HEK293 (cell line): ENCODE measurements at regions not wholly inside any gene's neighbourhood (a gene's known extent, or its start where the extent isn't known, plus 50 kb on each side); places are given as distances from the start of the nearest gene placed in this dataset.
"Not testable (repeated sequence)": the region's sequence is repeated elsewhere in the genome, so short reads cannot be mapped to it uniquely, and the experiment has no call there.

Experiments
- CTCF ChIP-seq: fragments of 450-650 bp; formaldehyde crosslinking; IDR thresholded peaks from 2 replicates; pipeline ENCODE4 v1.5.1; 2016; ENCODE audit warnings: missing biosample characterization, missing genetic modification characterization
- ELK4 ChIP-seq: IDR thresholded peaks from 2 replicates; pipeline ENCODE4 v1.6.1; 2011; ENCODE audit warnings: mild to moderate bottlenecking, low read depth, low read length, borderline replicate concordance
- IKZF3 ChIP-seq: fragments of 450-650 bp; IDR thresholded peaks from 2 replicates; pipeline ENCODE4 v1.5.0; 2018; ENCODE audit warnings: missing biosample characterization, mild to moderate bottlenecking, missing genetic modification characterization, moderate library complexity
- PRDM1 ChIP-seq: fragments of 450-650 bp; formaldehyde crosslinking; IDR thresholded peaks from 2 replicates; pipeline ENCODE4; 2016; ENCODE audit warnings: missing biosample characterization, missing genetic modification characterization
- SP2 ChIP-seq: fragments of 450-650 bp; formaldehyde crosslinking; IDR thresholded peaks from 2 replicates; pipeline ENCODE4 v1.5.1; 2016; ENCODE audit warnings: missing biosample characterization, missing genetic modification characterization
- ZNF121 ChIP-seq: fragments of 450-650 bp; formaldehyde crosslinking; IDR thresholded peaks from 2 replicates; pipeline ENCODE4 v1.5.1; 2016; ENCODE audit warnings: missing biosample characterization, missing genetic modification characterization
- ZNF274 ChIP-seq, 2 experiments: fragments of 200-500 bp in 1 of 2; fragments of 450-650 bp in 1 of 2; sonication (Bioruptor generic) in 1 of 2; formaldehyde crosslinking in 1 of 2; IDR thresholded peaks; 2 replicates each; pipeline versions ENCODE4 v1.5.1 to v1.6.1; 2014 to 2016; ENCODE audit warnings: borderline replicate concordance in 1 of 2, inconsistent platforms in 1 of 2, low read length in 1 of 2, missing biosample characterization in 1 of 2, missing genetic modification characterization in 1 of 2
- ZNF354C ChIP-seq: fragments of 450-650 bp; formaldehyde crosslinking; IDR thresholded peaks from 2 replicates; pipeline ENCODE4 v1.5.1; 2016; ENCODE audit warnings: missing biosample characterization, missing genetic modification characterization, low read depth, borderline replicate concordance
- ZNF37A ChIP-seq: fragments of 450-650 bp; IDR thresholded peaks from 2 replicates; pipeline ENCODE4 v1.5.1; 2018; ENCODE audit warnings: missing biosample characterization, missing genetic modification characterization
- ZNF394 ChIP-seq: fragments of 450-650 bp; formaldehyde crosslinking; IDR thresholded peaks from 2 replicates; pipeline ENCODE4 v1.5.1; 2016; ENCODE audit warnings: missing biosample characterization, missing genetic modification characterization, mild to moderate bottlenecking, moderate library complexity, borderline replicate concordance
- ZNF426 ChIP-seq: fragments of 450-650 bp; formaldehyde crosslinking; IDR thresholded peaks from 2 replicates; pipeline ENCODE4 v1.5.1; 2017; ENCODE audit warnings: missing biosample characterization, missing genetic modification characterization, mild to moderate bottlenecking, inconsistent platforms, moderate library complexity
- ZNF548 ChIP-seq: fragments of 450-650 bp; formaldehyde crosslinking; IDR thresholded peaks from 2 replicates; pipeline ENCODE4 v1.5.1; 2016; ENCODE audit warnings: missing biosample characterization, missing genetic modification characterization
- ZNF747 ChIP-seq: fragments of 450-650 bp; formaldehyde crosslinking; IDR thresholded peaks from 2 replicates; pipeline ENCODE4 v1.5.1; 2016; ENCODE audit warnings: missing biosample characterization, missing genetic modification characterization

GRCh38 chr1:187615853-187616735 lies 787.3 kb downstream of the PLA2G4A start:
- TF ChIP-seq ZNF747 (tag by site-specific recombination); IKZF3 (tag by site-specific recombination); ZNF548; CTCF (tag by site-specific recombination); ZNF121 (tag by site-specific recombination); SP2 (tag by site-specific recombination); ZNF37A; ZNF426 (tag by site-specific recombination); ZNF274 (IDR thresholded peaks at IDR 0.05; ENCODE audit: low read length); ZNF274 (tag by site-specific recombination; IDR thresholded peaks at IDR 0.05; ENCODE audit: borderline replicate concordance); ZNF354C (tag by site-specific recombination); PRDM1 (tag by site-specific recombination); ELK4; ZNF394 (tag by site-specific recombination): not testable (repeated sequence)
